Coronary artery (tissue), 2 donors: ENCODE measurements at regions not wholly inside any gene's neighbourhood (a gene's known extent, or its start where the extent isn't known, plus 50 kb on each side); places are given as distances from the start of the nearest gene placed in this dataset.

Experiments
- DNase-seq: peaks from one replicate; pipeline ENCODE4 v3.0.0-alpha.2; 2017; ENCODE audit warnings: low spot score
- H3K27ac ChIP-seq, 2 donors: fragments of 200-600 bp; sonication (generic); one replicate each; pipeline ENCODE4 v1.5.1; 2016 to 2019
- H3K4me3 ChIP-seq: fragments of 200-600 bp; sonication (generic); 2 replicates; pipeline ENCODE4 v1.5.1; 2016; ENCODE audit warnings: mild to moderate bottlenecking, moderate library complexity
- CTCF ChIP-seq: fragments of 200-600 bp; sonication (generic); IDR thresholded peaks from one replicate; pipeline ENCODE4 v1.5.1; 2019; ENCODE audit warnings: antibody characterized with exemption

GRCh38 chr16:35398180-35398579, 1938.8 kb downstream of the TP53TG3F start:
- no peak overlapping the region for H3K4me3 ChIP-seq
- DNase-seq: no peak
- no peak for TF ChIP-seq CTCF
- H3K27ac ChIP-seq: no peak overlapping the region

- TF ChIP-seq CTCF: no peak
- DNase-seq: no peak
- H3K27ac ChIP-seq: no peak overlapping the region
- no peak overlapping the region for H3K4me3 ChIP-seq
Observed at GRCh38 chr16:35399133-35399532, 1939.7 kb downstream of the TP53TG3F start.

- no peak overlapping the region for H3K27ac ChIP-seq
- TF ChIP-seq CTCF: no peak
- H3K4me3 ChIP-seq: no peak overlapping the region
- no peak for DNase-seq
Observed at GRCh38 chr16:35404273-35404672, 1944.9 kb downstream of the TP53TG3F start.

- no peak for TF ChIP-seq CTCF
- Histone ChIP-seq H3K4me3 (no peak overlapping the region), H3K27ac (no peak overlapping the region)
Observed at GRCh38 chr16:35405526-35405925, 1946.1 kb downstream of the TP53TG3F start.

GRCh38 chr16:35409503-35409902, 1950.1 kb downstream of the TP53TG3F start:
- TF ChIP-seq CTCF: no peak
- no peak overlapping the region for H3K27ac ChIP-seq
- no peak overlapping the region for H3K4me3 ChIP-seq
- DNase-seq: no peak

More at GRCh38 chr16:35405526-35405925, 1946.1 kb downstream of the TP53TG3F start:
- DNase-seq: no peak

GRCh38 chr16:35410438-35410837, 1951.0 kb downstream of the TP53TG3F start:
- Histone ChIP-seq H3K27ac (no peak overlapping the region), H3K4me3 (no peak overlapping the region)
- DNase-seq: no peak
- no peak for TF ChIP-seq CTCF

- Histone ChIP-seq H3K27ac (no peak overlapping the region), H3K4me3 (no peak overlapping the region)
- DNase-seq: no peak
- TF ChIP-seq CTCF: no peak
Observed at GRCh38 chr16:35411156-35411555, 1951.7 kb downstream of the TP53TG3F start.
